ENCODE measurements at regions not wholly inside any gene's neighbourhood (a gene's known extent, or its start where the extent isn't known, plus 50 kb on each side); places are given as distances from the start of the nearest gene placed in this dataset.

DNA sequence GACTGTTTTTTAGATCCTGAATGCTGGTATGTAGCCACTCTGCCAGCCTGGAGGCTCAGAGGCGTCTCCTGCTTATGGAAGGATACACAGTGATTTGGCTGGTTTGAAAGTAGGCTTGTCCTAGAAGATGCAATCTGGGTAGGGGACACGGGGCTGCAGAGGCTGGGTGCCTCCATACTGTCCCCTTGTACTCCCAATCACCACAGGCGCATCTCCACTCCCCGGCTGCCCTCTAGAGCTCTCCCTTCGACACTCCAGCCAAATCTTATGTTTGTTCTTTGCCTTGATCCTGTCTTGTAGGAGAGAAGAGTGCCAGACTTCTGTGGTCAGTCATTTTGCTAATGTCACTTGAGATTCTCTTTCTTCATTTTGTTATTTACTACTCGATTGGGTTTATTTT is 168.8 kb upstream of the THRB start:
- Mint-ChIP-seq H3K27ac (ENCODE audit: unreplicated experiment) (no peak overlapping the region), H3K36me3 (ENCODE audit: insufficient read depth, unreplicated experiment) (no peaks in the 10 kb centered on the region), H3K27me3 (ENCODE audit: insufficient read depth, unreplicated experiment) (no peaks in the 10 kb centered on the region), H3K9me3 (ENCODE audit: unreplicated experiment) (no peaks in the 10 kb centered on the region), H3K4me1 (ENCODE audit: low read depth, unreplicated experiment) (no peaks in the 10 kb centered on the region), H3K4me3 (ENCODE audit: unreplicated experiment) (no peak overlapping the region)
- no TSS peak for BruUV-seq (replicated peaks)
- ChIA-PET POLR2A (no interaction called here), CTCF (no interaction called here)
- no peak for DNase-seq
- intact Hi-C loops (cut with micrococcal nuclease; ENCODE audit: unreplicated experiment): no loop called here
- no peak overlapping the region for H3K4me3 ChIP-seq (ENCODE audit: low read depth, low read length)
- H3K9me3 ChIP-seq: no peaks in the 10 kb centered on the region; the same call in 1 of the 2 replicates
- TF ChIP-seq, protein P1, sequence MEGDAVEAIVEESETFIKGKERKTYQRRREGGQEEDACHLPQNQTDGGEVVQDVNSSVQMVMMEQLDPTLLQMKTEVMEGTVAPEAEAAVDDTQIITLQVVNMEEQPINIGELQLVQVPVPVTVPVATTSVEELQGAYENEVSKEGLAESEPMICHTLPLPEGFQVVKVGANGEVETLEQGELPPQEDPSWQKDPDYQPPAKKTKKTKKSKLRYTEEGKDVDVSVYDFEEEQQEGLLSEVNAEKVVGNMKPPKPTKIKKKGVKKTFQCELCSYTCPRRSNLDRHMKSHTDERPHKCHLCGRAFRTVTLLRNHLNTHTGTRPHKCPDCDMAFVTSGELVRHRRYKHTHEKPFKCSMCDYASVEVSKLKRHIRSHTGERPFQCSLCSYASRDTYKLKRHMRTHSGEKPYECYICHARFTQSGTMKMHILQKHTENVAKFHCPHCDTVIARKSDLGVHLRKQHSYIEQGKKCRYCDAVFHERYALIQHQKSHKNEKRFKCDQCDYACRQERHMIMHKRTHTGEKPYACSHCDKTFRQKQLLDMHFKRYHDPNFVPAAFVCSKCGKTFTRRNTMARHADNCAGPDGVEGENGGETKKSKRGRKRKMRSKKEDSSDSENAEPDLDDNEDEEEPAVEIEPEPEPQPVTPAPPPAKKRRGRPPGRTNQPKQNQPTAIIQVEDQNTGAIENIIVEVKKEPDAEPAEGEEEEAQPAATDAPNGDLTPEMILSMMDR (IDR thresholded peaks at IDR 0.05; ENCODE audit: insufficient read depth in 1 of 2, low read depth in 1 of 2, low read length in 1 of 2, severe bottlenecking in 1 of 2, unreplicated experiment in 1 of 2): no peak
- H3K4me1 ChIP-seq: no peaks in the 10 kb centered on the region
- no peaks in the 10 kb centered on the region for H3K36me3 ChIP-seq (ENCODE audit: control insufficient read depth, insufficient read depth, low read length)
- no peaks in the 10 kb centered on the region; the same call in 1 of the 2 replicates for H3K27me3 ChIP-seq (replicated peaks; ENCODE audit: control insufficient read depth, insufficient read depth, low read length)

DNA sequence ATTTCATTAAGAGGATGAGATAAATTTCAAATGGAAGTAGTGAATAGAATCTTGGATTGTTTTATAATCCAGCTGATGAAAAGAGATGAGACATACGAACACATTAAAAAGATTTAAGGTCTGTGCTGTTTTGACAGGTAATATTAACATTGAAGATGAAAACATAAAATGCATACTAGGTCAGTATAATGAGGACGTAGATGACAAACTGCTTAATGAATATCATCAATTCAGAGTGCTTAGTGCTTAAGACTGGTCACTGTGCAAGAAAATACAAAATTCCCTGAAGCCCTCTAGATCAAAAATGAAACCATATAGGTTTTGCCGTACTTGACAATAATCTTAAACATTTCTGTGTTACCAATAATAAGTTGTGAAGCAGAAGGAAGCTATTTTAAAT is 173.4 kb upstream of the THRB start:
- CTCF ChIA-PET: no interaction called here
- H3K4me3 ChIP-seq (ENCODE audit: low read depth, low read length): no peak overlapping the region
- TF ChIP-seq, protein P1 (IDR thresholded peaks at IDR 0.05; ENCODE audit: insufficient read depth in 1 of 2, low read depth in 1 of 2, low read length in 1 of 2, severe bottlenecking in 1 of 2, unreplicated experiment in 1 of 2): no peak
- H3K36me3 ChIP-seq (ENCODE audit: control insufficient read depth, insufficient read depth, low read length): no peaks in the 10 kb centered on the region
- no peak for DNase-seq
- Mint-ChIP-seq H3K4me3 (ENCODE audit: unreplicated experiment) (no peak overlapping the region), H3K27ac (ENCODE audit: unreplicated experiment) (no peak overlapping the region), H3K9me3 (ENCODE audit: unreplicated experiment) (no peaks in the 10 kb centered on the region), H3K4me1 (ENCODE audit: low read depth, unreplicated experiment) (no peaks in the 10 kb centered on the region), H3K36me3 (ENCODE audit: insufficient read depth, unreplicated experiment) (no peaks in the 10 kb centered on the region), H3K27me3 (ENCODE audit: insufficient read depth, unreplicated experiment) (no peaks in the 10 kb centered on the region)
- no peaks in the 10 kb centered on the region for H3K4me1 ChIP-seq
- intact Hi-C loops (cut with micrococcal nuclease; ENCODE audit: unreplicated experiment): no loop called here
- no peaks in the 10 kb centered on the region for H3K9me3 ChIP-seq
- no peaks in the 10 kb centered on the region for H3K27me3 ChIP-seq (replicated peaks; ENCODE audit: control insufficient read depth, insufficient read depth, low read length)
- POLR2A ChIA-PET: no interaction called here
- no TSS peak for BruUV-seq (replicated peaks)

DNA sequence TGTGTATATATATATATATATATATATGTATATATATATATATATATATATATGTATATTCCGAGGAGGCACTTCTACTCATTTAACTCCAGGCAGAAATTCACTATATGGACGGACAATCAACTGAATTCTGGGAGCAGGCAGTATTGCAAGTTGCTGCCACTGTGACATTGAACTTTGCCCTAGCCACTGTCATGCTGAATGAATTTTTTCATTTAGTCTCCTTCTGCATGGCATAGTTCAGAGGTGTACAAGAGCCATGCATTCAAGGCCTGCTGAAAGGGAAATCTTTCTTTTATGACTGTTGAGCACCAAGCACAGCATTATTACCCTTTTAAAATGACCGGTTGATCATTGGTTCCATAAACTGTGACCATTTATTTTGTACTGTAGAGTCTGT is 176.2 kb upstream of the THRB start:
- DNase-seq: no peak
- TF ChIP-seq, protein P1 (IDR thresholded peaks at IDR 0.05; ENCODE audit: insufficient read depth in 1 of 2, low read depth in 1 of 2, low read length in 1 of 2, severe bottlenecking in 1 of 2, unreplicated experiment in 1 of 2): no peak
- Mint-ChIP-seq H3K9me3 (ENCODE audit: unreplicated experiment) (no peaks in the 10 kb centered on the region), H3K4me3 (ENCODE audit: unreplicated experiment) (no peak overlapping the region), H3K4me1 (ENCODE audit: low read depth, unreplicated experiment) (no peaks in the 10 kb centered on the region), H3K27ac (ENCODE audit: unreplicated experiment) (no peak overlapping the region), H3K27me3 (ENCODE audit: insufficient read depth, unreplicated experiment) (no peaks in the 10 kb centered on the region), H3K36me3 (ENCODE audit: insufficient read depth, unreplicated experiment) (no peaks in the 10 kb centered on the region)
- ChIA-PET POLR2A (no interaction called here), CTCF (no interaction called here)
- no peak overlapping the region for H3K4me3 ChIP-seq (ENCODE audit: low read depth, low read length)
- no peaks in the 10 kb centered on the region for H3K9me3 ChIP-seq
- H3K4me1 ChIP-seq: no peaks in the 10 kb centered on the region
- H3K36me3 ChIP-seq (ENCODE audit: control insufficient read depth, insufficient read depth, low read length): no peaks in the 10 kb centered on the region
- intact Hi-C loops (cut with micrococcal nuclease; ENCODE audit: unreplicated experiment): no loop called here
- BruUV-seq (replicated peaks): no TSS peak
- no peaks in the 10 kb centered on the region for H3K27me3 ChIP-seq (replicated peaks; ENCODE audit: control insufficient read depth, insufficient read depth, low read length)

Data from Caco-2 (cell line).